ENCODE measurements at regions not wholly inside any gene's neighbourhood (a gene's known extent, or its start where the extent isn't known, plus 50 kb on each side); places are given as distances from the start of the nearest gene placed in this dataset.

DNA sequence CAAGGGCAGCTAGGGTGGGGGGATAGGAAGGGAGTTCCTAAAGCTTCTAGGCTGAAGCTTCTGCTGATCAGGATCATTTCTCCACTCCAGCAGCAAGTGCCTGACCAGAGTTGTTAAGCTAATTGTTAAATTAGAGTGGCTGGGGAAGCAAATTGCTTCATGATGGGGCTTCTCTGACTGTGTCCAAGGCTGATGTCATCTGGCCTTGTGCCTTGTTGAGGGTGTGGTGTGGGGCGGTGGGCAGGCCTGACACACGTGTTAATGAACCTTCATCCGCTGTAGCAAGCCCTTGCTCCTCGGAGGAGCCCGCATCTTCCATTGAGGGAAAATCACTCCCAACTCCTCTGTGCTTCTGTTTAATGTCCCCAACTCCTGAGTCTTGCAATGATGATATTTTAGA is 84.3 kb upstream of the ROPN1 start:
- intact Hi-C loops (cut with micrococcal nuclease) (loop anchor here (5.0 kb wide), 2 partner anchors 44 to 391 kb away; partner anchors contain the start of gene KALRN), dilution Hi-C loops (cut with MboI; ENCODE audit: extremely low pct_ligation_motif_present, low sequenced_read_pairs) (no loop called here)
- H3K27ac ChIP-seq (ENCODE audit: insufficient read depth, low read depth, low read length): no peak overlapping the region
- ChIA-PET POLR2A (no interaction called here), CTCF (interaction anchor here (1.0 to 2.2 kb wide), 2 partner anchors 12 to 60 kb away, joined by 3 to 7 read pairs; no protein-coding TSS in a partner anchor)
- H3K4me3 ChIP-seq (replicated peaks in 1 of 3; ENCODE audit: insufficient read depth in 1 of 3, low read depth in 1 of 3, low read length in 3 of 3): no peak overlapping the region
- H4K20me1 ChIP-seq (replicated peaks; ENCODE audit: control insufficient read depth, extremely low read depth, insufficient read depth, low read length): no peaks in the 10 kb centered on the region
- no peaks in the 10 kb centered on the region for H3K4me1 ChIP-seq (ENCODE audit: control insufficient read depth, extremely low read depth, insufficient read depth, low read length)
- DNase-seq (ENCODE audit: low read depth, low spot score): no peak
- no TSS peak for BruUV-seq (replicated peaks)
- no peak overlapping the region for H2AFZ ChIP-seq (ENCODE audit: low read depth, low read length)
- no peak for FAIRE-seq
- H3K4me2 ChIP-seq (ENCODE audit: insufficient read depth, low read length): no peak overlapping the region
- no peaks in the 10 kb centered on the region for H3K9me3 ChIP-seq (replicated peaks; ENCODE audit: control insufficient read depth, insufficient read depth, low read length)
- no peaks in the 10 kb centered on the region for H3K79me2 ChIP-seq (ENCODE audit: control insufficient read depth, insufficient read depth, low read length)
- H3K9ac ChIP-seq (replicated peaks; ENCODE audit: extremely low read depth, insufficient read depth, low read length): no peak overlapping the region
- no peak for TF ChIP-seq MYC (IDR thresholded peaks at IDR 0.05; ENCODE audit: low read depth, low read length)
- TF ChIP-seq EZH2 (IDR thresholded peaks at IDR 0.05; ENCODE audit: borderline replicate concordance, low read depth, low read length, severe bottlenecking): no peak
- TF ChIP-seq GATA2 (IDR thresholded peaks at IDR 0.05; ENCODE audit: insufficient read depth, insufficient read length, low read depth, low read length): no peak
- TF ChIP-seq, protein P1, sequence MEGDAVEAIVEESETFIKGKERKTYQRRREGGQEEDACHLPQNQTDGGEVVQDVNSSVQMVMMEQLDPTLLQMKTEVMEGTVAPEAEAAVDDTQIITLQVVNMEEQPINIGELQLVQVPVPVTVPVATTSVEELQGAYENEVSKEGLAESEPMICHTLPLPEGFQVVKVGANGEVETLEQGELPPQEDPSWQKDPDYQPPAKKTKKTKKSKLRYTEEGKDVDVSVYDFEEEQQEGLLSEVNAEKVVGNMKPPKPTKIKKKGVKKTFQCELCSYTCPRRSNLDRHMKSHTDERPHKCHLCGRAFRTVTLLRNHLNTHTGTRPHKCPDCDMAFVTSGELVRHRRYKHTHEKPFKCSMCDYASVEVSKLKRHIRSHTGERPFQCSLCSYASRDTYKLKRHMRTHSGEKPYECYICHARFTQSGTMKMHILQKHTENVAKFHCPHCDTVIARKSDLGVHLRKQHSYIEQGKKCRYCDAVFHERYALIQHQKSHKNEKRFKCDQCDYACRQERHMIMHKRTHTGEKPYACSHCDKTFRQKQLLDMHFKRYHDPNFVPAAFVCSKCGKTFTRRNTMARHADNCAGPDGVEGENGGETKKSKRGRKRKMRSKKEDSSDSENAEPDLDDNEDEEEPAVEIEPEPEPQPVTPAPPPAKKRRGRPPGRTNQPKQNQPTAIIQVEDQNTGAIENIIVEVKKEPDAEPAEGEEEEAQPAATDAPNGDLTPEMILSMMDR (IDR thresholded peaks at IDR 0.05; ENCODE audit: extremely low read depth in 1 of 2, insufficient read depth in 1 of 2, low read depth in 1 of 2, low read length in 2 of 2): no peak
- no peak for TF ChIP-seq FOS (IDR thresholded peaks at IDR 0.05; ENCODE audit: borderline replicate concordance, insufficient read depth, low read length)
- TF ChIP-seq POLR2A (IDR thresholded peaks at IDR 0.05; ENCODE audit: low read depth, low read length): no peak
- no peak for TF ChIP-seq POLR2AphosphoS5 (IDR thresholded peaks at IDR 0.05; ENCODE audit: insufficient read depth, low read depth, low read length)
- no peak for TF ChIP-seq JUN (IDR thresholded peaks at IDR 0.05; ENCODE audit: borderline replicate concordance, insufficient read depth, insufficient read length, low read depth)
- TF ChIP-seq, protein P2, sequence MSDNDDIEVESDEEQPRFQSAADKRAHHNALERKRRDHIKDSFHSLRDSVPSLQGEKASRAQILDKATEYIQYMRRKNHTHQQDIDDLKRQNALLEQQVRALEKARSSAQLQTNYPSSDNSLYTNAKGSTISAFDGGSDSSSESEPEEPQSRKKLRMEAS (IDR thresholded peaks at IDR 0.05; ENCODE audit: insufficient read depth, insufficient read length): no peak
- H3K9me1 ChIP-seq (replicated peaks; ENCODE audit: control insufficient read depth, extremely low read depth, insufficient read depth, low read length): no peaks in the 10 kb centered on the region
- H3K27me3 ChIP-seq (ENCODE audit: control insufficient read depth in 2 of 2, insufficient read depth in 2 of 2, low read length in 2 of 2): peaks cover 0 to 2% of the 10 kb centered on the region in 2 experiments
- H3K36me3 ChIP-seq (ENCODE audit: control insufficient read depth in 2 of 2, extremely low read depth in 1 of 2, insufficient read depth in 2 of 2, low read length in 2 of 2): no peaks in the 10 kb centered on the region
